ENCODE measurements at regions not wholly inside any gene's neighbourhood (a gene's known extent, or its start where the extent isn't known, plus 50 kb on each side); places are given as distances from the start of the nearest gene placed in this dataset.

DNA sequence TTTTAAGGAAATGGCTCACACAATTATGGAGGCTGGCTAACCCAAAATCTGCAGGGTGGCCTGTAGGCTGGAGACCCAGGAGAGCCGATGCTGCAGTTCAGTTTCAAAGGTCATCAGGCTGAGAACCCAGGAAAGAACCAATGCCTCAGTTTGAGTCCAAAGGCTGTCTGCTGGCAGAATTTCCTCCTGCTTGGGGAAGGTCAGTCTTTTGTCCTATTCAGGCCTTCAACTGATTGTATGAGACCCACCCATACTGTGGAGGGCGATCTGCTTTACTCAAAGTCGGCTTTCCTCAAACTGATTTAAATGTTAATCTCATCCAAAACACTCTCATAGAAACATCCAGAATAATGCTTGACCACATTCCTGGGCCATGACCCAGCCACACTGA, 189.7 kb upstream of the CDYL start:
- FAIRE-seq (no peak), DNase-seq (ENCODE audit: insufficient read length, low spot score) (no peak)
- TF ChIP-seq POU2F2 (IDR thresholded peaks at IDR 0.05; ENCODE audit: low read depth, low read length): no peak
- no peak for TF ChIP-seq POLR2A (IDR thresholded peaks at IDR 0.05; ENCODE audit: low read depth, low read length)
- no peak for TF ChIP-seq POLR2AphosphoS5 (IDR thresholded peaks at IDR 0.05; ENCODE audit: low read depth, low read length)
- TF ChIP-seq PAX5 (IDR thresholded peaks at IDR 0.05; ENCODE audit: insufficient read depth, low read length, severe bottlenecking): no peak
- TF ChIP-seq SPI1 (IDR thresholded peaks at IDR 0.05; ENCODE audit: low read depth, low read length): no peak
- TF ChIP-seq TAF1 (IDR thresholded peaks at IDR 0.05; ENCODE audit: low read depth, low read length): no peak

DNA sequence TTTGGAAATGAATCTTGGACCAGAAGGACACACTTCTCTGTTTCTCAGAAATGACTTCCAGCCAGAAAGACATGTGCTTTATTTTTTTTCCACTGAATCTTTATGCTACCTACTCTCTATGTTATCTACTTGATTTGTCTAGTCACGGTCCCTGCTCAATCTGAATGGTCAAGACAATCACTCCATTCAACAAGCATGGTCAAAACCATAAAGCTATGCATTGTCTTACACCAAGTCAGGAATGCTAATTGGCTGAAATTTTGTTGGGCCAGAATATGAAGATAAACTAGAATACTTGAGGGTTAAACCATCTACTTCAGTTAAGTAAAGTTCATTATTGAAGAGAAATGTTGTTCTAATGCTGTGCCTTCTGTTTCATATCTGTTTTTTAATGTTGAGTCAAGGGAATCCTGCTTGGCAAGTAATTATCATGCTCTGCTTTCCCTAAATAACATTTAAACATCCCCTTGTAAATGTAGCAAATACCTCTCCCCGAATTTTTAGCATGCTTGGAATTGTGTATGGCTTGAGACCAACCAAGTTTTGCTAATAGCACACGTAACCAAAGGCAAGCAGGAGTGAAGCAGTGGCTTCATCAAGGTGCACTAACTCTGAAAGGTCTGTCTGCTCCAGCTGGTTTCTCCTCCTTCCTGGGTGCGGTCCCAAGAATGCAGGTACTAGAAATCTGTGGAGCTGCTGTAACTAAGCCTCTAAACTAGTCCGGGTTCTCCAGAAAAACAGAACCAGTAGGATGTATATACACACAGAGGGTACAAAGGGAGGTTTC, 190.3 kb upstream of the CDYL start:
- DNase-seq (ENCODE audit: insufficient read length, low spot score): no peak
- TF ChIP-seq POLR2A (IDR thresholded peaks at IDR 0.05; ENCODE audit: low read depth, low read length) (no peak), SPI1 (IDR thresholded peaks at IDR 0.05; ENCODE audit: low read depth, low read length) (no peak), POU2F2 (IDR thresholded peaks at IDR 0.05; ENCODE audit: low read depth, low read length) (no peak), TAF1 (IDR thresholded peaks at IDR 0.05; ENCODE audit: low read depth, low read length) (no peak), POLR2AphosphoS5 (IDR thresholded peaks at IDR 0.05; ENCODE audit: low read depth, low read length) (no peak), PAX5 (IDR thresholded peaks at IDR 0.05; ENCODE audit: insufficient read depth, low read length, severe bottlenecking) (no peak)
- no peak for FAIRE-seq

DNA sequence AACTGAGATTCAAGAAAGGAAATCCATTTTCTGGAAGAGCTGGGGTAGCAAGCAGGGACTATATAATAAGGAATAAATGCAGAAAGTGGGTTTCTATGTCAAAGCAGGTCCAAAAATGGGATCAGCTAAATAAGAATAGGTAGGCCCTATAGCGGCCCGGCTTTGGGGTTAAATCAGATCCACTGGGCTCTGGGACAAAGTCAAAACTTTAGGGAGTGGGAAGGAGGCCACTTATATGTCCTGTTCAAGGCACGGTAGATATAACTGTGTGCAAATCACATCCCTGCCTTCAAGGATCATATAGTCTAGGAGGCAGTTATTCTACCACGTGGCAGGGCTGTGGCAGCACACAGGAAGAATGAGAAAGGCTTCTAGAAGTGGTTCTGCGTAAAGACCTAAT, 191.4 kb upstream of the CDYL start:
- FAIRE-seq: no peak
- no peak for DNase-seq (ENCODE audit: insufficient read length, low spot score)

DNA sequence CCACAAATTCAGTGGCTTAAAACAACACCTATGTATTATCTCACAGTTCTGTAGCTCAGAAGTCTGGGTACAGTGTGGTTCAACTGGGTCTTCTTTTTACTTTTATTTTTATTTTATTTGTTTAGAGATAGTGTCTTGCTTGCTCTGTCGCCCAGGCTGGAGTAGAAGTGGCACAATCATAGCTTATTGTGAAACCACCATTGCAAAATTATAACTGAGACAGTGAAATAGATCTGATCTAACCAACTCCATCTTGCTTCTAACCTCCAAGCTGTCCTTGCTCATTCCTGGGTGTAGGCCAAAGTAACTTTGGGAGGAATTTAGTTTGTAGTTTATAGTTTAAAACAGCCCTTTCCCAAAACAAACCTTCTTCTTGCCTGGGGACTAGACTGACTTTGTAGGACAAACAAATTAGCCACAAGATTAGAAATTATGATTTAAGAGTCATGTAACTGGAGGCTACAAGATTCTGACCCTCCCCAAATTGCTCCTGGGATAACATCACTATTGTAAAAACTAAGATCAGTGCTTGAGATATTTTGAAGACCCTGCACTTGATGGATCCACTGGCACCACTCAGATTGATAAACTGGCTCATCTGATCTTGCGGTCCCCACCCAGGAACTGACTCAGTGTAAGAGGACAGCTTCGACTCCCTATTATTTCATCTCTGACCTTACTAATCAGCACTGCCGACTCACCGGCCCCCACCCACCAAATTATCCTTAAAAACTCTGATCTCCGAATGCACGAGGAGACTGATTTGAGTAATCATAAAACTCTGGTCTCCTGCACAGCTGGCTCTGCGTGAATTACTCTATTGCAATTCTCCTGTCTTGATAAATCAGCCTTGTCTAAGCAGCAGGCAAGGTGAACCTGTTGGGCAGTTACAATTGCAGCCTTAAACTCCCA, 193.4 kb upstream of the CDYL start:
- TF ChIP-seq TAF1 (IDR thresholded peaks at IDR 0.05; ENCODE audit: low read depth, low read length) (no peak), POLR2A (IDR thresholded peaks at IDR 0.05; ENCODE audit: low read depth, low read length) (no peak), POLR2AphosphoS5 (IDR thresholded peaks at IDR 0.05; ENCODE audit: low read depth, low read length) (no peak), PAX5 (IDR thresholded peaks at IDR 0.05; ENCODE audit: insufficient read depth, low read length, severe bottlenecking) (no peak), SPI1 (IDR thresholded peaks at IDR 0.05; ENCODE audit: low read depth, low read length) (no peak), POU2F2 (IDR thresholded peaks at IDR 0.05; ENCODE audit: low read depth, low read length) (no peak)
- DNase-seq (ENCODE audit: insufficient read length, low spot score): no peak
- no peak for FAIRE-seq

More for the DNA sequence above, 191.4 kb upstream of the CDYL start:
- TF ChIP-seq POLR2A (IDR thresholded peaks at IDR 0.05; ENCODE audit: low read depth, low read length) (no peak), SPI1 (IDR thresholded peaks at IDR 0.05; ENCODE audit: low read depth, low read length) (no peak), TAF1 (IDR thresholded peaks at IDR 0.05; ENCODE audit: low read depth, low read length) (no peak), POLR2AphosphoS5 (IDR thresholded peaks at IDR 0.05; ENCODE audit: low read depth, low read length) (no peak), POU2F2 (IDR thresholded peaks at IDR 0.05; ENCODE audit: low read depth, low read length) (no peak), PAX5 (IDR thresholded peaks at IDR 0.05; ENCODE audit: insufficient read depth, low read length, severe bottlenecking) (no peak)

DNA sequence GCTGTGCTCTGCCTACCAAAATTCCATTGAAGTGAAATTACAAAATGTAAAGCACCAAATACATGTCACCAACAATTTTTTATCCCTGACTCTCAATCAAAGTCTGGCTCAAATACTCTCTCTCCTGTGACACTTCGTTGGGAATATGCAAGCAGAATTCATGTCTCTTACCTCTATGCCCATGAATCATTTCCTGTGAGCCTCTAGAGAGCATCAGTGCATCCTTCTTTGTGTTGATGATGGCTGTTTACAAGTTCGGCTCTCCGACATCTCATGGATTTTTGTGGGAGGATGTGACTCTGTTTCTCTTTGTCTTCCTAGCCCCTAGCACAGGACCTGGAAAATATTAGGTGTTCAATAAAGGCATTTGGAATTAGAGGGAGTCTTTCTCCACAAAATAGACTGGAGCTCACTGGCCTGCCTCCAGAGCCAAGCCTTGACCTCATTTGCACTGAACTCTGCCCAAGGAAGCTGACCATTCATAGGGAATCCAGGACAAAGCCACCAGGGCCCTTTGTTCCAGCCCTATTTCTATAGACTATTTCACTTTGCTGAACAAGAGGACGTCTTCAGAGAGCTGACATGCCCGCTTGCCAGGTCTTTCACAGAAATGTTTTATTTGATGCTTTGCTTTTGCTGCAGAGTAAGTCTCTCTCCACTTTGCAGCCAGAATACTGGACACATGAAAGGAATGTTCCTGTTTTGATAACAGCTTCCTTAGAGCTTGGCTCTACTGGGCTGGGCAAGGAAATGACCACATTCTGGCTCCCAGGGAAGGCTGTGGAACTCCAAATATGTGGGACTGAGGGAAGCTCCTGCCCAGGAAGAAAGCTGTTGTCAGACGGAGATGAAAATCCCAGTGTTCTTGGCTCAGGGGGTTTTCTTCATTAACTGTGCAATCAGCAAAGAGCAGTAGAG, 194.5 kb upstream of the CDYL start:
- DNase-seq (ENCODE audit: insufficient read length, low spot score) (no peak), FAIRE-seq (no peak)
- TF ChIP-seq POU2F2 (IDR thresholded peaks at IDR 0.05; ENCODE audit: low read depth, low read length) (no peak), SPI1 (IDR thresholded peaks at IDR 0.05; ENCODE audit: low read depth, low read length) (no peak), POLR2AphosphoS5 (IDR thresholded peaks at IDR 0.05; ENCODE audit: low read depth, low read length) (no peak), POLR2A (IDR thresholded peaks at IDR 0.05; ENCODE audit: low read depth, low read length) (no peak), PAX5 (IDR thresholded peaks at IDR 0.05; ENCODE audit: insufficient read depth, low read length, severe bottlenecking) (no peak), TAF1 (IDR thresholded peaks at IDR 0.05; ENCODE audit: low read depth, low read length) (no peak)

DNA sequence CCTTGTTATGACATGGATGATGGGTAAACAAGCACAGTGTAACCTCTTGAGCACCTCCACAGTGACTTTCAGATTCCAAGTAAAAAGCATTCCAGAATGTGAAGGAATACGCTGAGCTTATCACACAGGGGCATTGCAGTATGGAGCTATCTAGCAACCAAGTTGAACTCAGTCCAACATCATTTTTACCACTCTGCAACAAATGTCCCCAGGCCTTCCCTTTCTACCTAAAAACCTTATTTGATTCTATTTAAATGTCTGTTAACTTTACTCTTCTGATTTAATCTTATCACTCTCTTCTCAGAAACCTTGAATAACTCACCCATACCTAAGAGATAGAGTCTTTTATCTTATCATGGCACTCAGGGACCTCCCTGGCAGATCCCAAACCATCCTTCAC, 195.8 kb upstream of the CDYL start:
- no peak for TF ChIP-seq POU2F2 (IDR thresholded peaks at IDR 0.05; ENCODE audit: low read depth, low read length)
- no peak for TF ChIP-seq TAF1 (IDR thresholded peaks at IDR 0.05; ENCODE audit: low read depth, low read length)
- TF ChIP-seq SPI1 (IDR thresholded peaks at IDR 0.05; ENCODE audit: low read depth, low read length): no peak
- TF ChIP-seq POLR2A (IDR thresholded peaks at IDR 0.05; ENCODE audit: low read depth, low read length): no peak
- TF ChIP-seq POLR2AphosphoS5 (IDR thresholded peaks at IDR 0.05; ENCODE audit: low read depth, low read length): no peak
- TF ChIP-seq PAX5 (IDR thresholded peaks at IDR 0.05; ENCODE audit: insufficient read depth, low read length, severe bottlenecking): no peak
- no peak for DNase-seq (ENCODE audit: insufficient read length, low spot score)
- FAIRE-seq: no peak

DNA sequence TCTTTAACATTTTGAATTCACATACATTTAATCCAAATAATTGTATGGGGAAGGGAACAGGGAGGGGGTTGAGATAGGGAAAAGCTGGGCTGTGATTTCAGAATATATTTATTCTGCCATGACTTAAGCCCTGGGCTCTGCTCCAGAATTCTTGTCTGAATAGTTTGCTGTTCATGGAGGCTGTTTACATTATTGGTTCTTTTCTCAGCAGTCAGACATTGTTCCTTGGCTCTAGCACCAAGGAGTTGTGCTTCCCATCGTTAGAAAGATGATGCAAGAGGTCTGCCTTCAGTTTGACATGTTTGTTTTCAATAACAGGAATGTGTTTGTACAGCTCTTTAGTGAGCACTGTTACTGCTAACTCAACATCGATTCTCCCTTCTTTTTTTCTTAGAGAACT, 198.8 kb upstream of the CDYL start:
- no peak for FAIRE-seq
- no peak for TF ChIP-seq SPI1 (IDR thresholded peaks at IDR 0.05; ENCODE audit: low read depth, low read length)
- no peak for TF ChIP-seq POU2F2 (IDR thresholded peaks at IDR 0.05; ENCODE audit: low read depth, low read length)
- no peak for TF ChIP-seq POLR2A (IDR thresholded peaks at IDR 0.05; ENCODE audit: low read depth, low read length)
- no peak for TF ChIP-seq TAF1 (IDR thresholded peaks at IDR 0.05; ENCODE audit: low read depth, low read length)
- no peak for TF ChIP-seq POLR2AphosphoS5 (IDR thresholded peaks at IDR 0.05; ENCODE audit: low read depth, low read length)
- no peak for DNase-seq (ENCODE audit: insufficient read length, low spot score)

DNA sequence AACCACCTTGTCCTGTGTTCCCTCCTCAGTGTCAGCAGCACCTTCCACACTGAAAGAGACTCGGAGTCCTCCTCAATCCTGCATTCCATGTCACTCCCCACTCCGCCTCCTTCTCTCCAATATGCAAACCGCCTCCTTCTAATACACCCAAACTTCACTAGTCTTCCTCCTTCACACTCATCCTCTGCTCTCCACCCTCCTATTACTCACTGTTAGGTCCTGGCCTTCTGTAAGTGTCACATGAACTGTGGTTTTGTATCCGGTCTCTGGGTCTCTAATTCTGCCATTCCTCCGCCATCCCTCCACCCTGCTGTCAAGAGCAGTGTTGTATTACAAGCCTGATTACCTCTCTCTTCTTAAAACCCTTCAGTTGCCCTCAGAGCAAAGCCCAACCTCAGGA, 200.5 kb upstream of the CDYL start:
- no peak for DNase-seq (ENCODE audit: insufficient read length, low spot score)
- TF ChIP-seq TAF1 (IDR thresholded peaks at IDR 0.05; ENCODE audit: low read depth, low read length): no peak
- no peak for TF ChIP-seq POLR2A (IDR thresholded peaks at IDR 0.05; ENCODE audit: low read depth, low read length)
- TF ChIP-seq PAX5 (IDR thresholded peaks at IDR 0.05; ENCODE audit: insufficient read depth, low read length, severe bottlenecking): no peak
- TF ChIP-seq SPI1 (IDR thresholded peaks at IDR 0.05; ENCODE audit: low read depth, low read length): no peak
- no peak for FAIRE-seq

All from GM12891 (cell line).